ENCODE measurements at regions not wholly inside any gene's neighbourhood (a gene's known extent, or its start where the extent isn't known, plus 50 kb on each side); places are given as distances from the start of the nearest gene placed in this dataset.
"Not testable (repeated sequence)": the region's sequence is repeated elsewhere in the genome, so short reads cannot be mapped to it uniquely, and the experiment has no call there.

- H3K9me3 ChIP-seq (ENCODE audit: control insufficient read depth, insufficient read depth, low read length); H3K27me3 ChIP-seq (ENCODE audit: control insufficient read depth, insufficient read depth, low read length); H3K27ac ChIP-seq (ENCODE audit: low read depth, low read length); DNase-seq (ENCODE audit: low read depth in 4 of 6, low spot score in 6 of 6); H3K4me3 ChIP-seq (ENCODE audit: low read depth, low read length); H3K4me1 ChIP-seq (ENCODE audit: control insufficient read depth, insufficient read depth, low read length); H3K36me3 ChIP-seq (ENCODE audit: control insufficient read depth, insufficient read depth, low read length): not testable (repeated sequence)
- WGBS (ENCODE audit: insufficient coverage), result no CpG with 5 or more reads among the region's 3 CpGs
These were observed 178.2 kb upstream of the ZNG1F start for GRCh38 chr9:41367301-41367700.

DNA sequence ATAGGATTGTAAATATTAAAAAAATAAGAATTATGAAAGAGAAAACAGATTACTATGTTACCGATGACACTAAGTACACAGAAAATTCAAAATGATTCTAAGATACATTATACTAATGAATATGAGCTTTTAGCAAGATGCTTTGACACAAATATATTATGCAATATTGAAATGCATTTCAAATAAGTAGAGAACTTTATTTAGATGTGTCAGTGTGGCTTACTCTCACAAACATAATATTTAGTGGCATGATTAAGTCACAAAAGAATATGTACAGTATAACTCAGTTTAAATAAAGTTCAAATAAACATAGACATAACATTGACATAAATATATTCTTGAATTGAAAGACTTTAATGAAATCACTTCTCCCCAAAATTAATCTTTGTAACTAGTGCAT lies 172.7 kb upstream of the ZNG1F start:
- not testable (repeated sequence) for H3K27ac ChIP-seq (ENCODE audit: low read depth, low read length); H3K4me1 ChIP-seq (ENCODE audit: control insufficient read depth, insufficient read depth, low read length); DNase-seq (ENCODE audit: low read depth in 4 of 6, low spot score in 6 of 6); H3K27me3 ChIP-seq (ENCODE audit: control insufficient read depth, insufficient read depth, low read length); H3K36me3 ChIP-seq (ENCODE audit: control insufficient read depth, insufficient read depth, low read length); H3K9me3 ChIP-seq (ENCODE audit: control insufficient read depth, insufficient read depth, low read length); H3K4me3 ChIP-seq (ENCODE audit: low read depth, low read length)
- WGBS (ENCODE audit: insufficient coverage), result no CpG with 5 or more reads among the region's 1 CpG

DNA sequence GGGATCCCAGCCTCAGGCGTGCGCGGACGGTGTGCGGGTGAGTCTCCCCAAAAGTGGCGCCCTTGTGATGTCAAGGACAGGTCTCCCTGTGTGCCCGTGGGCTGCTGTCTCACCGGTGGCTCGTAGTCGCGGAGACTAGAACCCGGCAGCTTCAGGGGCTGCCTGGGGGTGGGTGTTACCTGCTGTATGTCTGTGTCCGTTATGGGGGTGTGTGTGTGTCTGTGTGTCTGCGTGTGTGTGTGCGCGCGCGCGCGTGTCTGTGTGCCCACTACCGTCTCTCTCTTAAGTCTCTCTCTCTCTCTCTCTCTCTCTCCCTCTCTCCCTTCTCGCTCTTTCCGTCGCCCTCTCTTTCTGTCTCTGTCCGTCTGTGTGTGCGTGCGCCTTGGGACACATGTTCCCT lies 170.0 kb upstream of the ZNG1F start:
- peak overlapping the region; percentile 59 for H3K4me3 ChIP-seq (ENCODE audit: low read depth, low read length)
- peak in 5 of 6 donors; percentile 2 to 79 (median 44) for DNase-seq (ENCODE audit: low read depth in 4 of 6, low spot score in 6 of 6)
- not testable (repeated sequence) for H3K4me1 ChIP-seq (ENCODE audit: control insufficient read depth, insufficient read depth, low read length); H3K36me3 ChIP-seq (ENCODE audit: control insufficient read depth, insufficient read depth, low read length); H3K27me3 ChIP-seq (ENCODE audit: control insufficient read depth, insufficient read depth, low read length); H3K9me3 ChIP-seq (ENCODE audit: control insufficient read depth, insufficient read depth, low read length)
- 0% methylated on average over 1 of the region's 27 CpGs for WGBS (ENCODE audit: insufficient coverage)
- H3K27ac ChIP-seq (ENCODE audit: low read depth, low read length), result peak overlapping the region; percentile 82

GRCh38 chr9:41358682-41359081 lies 169.6 kb upstream of the ZNG1F start:
- not testable (repeated sequence) for H3K36me3 ChIP-seq (ENCODE audit: control insufficient read depth, insufficient read depth, low read length); H3K4me1 ChIP-seq (ENCODE audit: control insufficient read depth, insufficient read depth, low read length); H3K27me3 ChIP-seq (ENCODE audit: control insufficient read depth, insufficient read depth, low read length); H3K9me3 ChIP-seq (ENCODE audit: control insufficient read depth, insufficient read depth, low read length)
- Histone ChIP-seq H3K27ac (ENCODE audit: low read depth, low read length) (peak overlapping the region; percentile 82), H3K4me3 (ENCODE audit: low read depth, low read length) (peak overlapping the region; percentile 59)
- WGBS (ENCODE audit: insufficient coverage), result 0% methylated on average over 27 of the region's 40 CpGs
- peak; percentile 32 to 90 (median 48) for DNase-seq (ENCODE audit: low read depth in 4 of 6, low spot score in 6 of 6)

- not testable (repeated sequence) for H3K9me3 ChIP-seq (ENCODE audit: control insufficient read depth, insufficient read depth, low read length); H3K27me3 ChIP-seq (ENCODE audit: control insufficient read depth, insufficient read depth, low read length); H3K27ac ChIP-seq (ENCODE audit: low read depth, low read length); H3K4me3 ChIP-seq (ENCODE audit: low read depth, low read length); H3K36me3 ChIP-seq (ENCODE audit: control insufficient read depth, insufficient read depth, low read length); H3K4me1 ChIP-seq (ENCODE audit: control insufficient read depth, insufficient read depth, low read length)
- 25% methylated on average over 22 of the region's 31 CpGs for WGBS (ENCODE audit: insufficient coverage)
- DNase-seq (ENCODE audit: low read depth in 4 of 6, low spot score in 6 of 6), result peak in 1 of 6 donors; percentile 6
These were observed 168.8 kb upstream of the ZNG1F start for GRCh38 chr9:41357918-41358404.

DNA sequence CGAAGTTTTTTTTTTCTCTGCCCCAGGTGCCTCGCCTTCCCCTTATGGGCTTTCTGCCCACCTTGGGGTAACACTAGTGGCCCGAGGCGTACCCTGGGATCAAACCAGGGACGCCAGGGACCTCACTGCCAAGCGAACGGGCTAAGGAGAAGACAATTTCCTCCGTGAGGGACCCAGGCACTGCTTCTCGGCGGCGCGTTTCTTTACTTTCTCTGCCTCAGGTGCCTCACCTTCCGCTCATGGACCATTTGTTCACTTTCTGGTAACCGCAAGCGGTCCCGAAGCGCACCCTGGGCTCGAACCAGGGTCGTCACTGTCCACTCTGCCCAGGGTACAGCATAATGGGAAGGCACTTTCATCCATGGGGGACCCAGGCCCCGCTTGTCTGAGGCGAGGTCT lies 168.2 kb upstream of the ZNG1F start:
- not testable (repeated sequence) for H3K4me3 ChIP-seq (ENCODE audit: low read depth, low read length); H3K4me1 ChIP-seq (ENCODE audit: control insufficient read depth, insufficient read depth, low read length); H3K36me3 ChIP-seq (ENCODE audit: control insufficient read depth, insufficient read depth, low read length); H3K27me3 ChIP-seq (ENCODE audit: control insufficient read depth, insufficient read depth, low read length); H3K9me3 ChIP-seq (ENCODE audit: control insufficient read depth, insufficient read depth, low read length); DNase-seq (ENCODE audit: low read depth in 4 of 6, low spot score in 6 of 6); H3K27ac ChIP-seq (ENCODE audit: low read depth, low read length)
- 75% methylated on average over 9 of the region's 21 CpGs for WGBS (ENCODE audit: insufficient coverage)

GRCh38 chr9:41356588-41357349 lies 167.7 kb upstream of the ZNG1F start:
- DNase-seq (ENCODE audit: low read depth in 4 of 6, low spot score in 6 of 6), result peak in 4 of 6 donors; percentile 0 to 70 (median 24)
- WGBS (ENCODE audit: insufficient coverage), result no CpG with 5 or more reads among the region's 42 CpGs

GRCh38 chr9:41355712-41356450 lies 166.8 kb upstream of the ZNG1F start:
- WGBS (ENCODE audit: insufficient coverage), result no CpG with 5 or more reads among the region's 36 CpGs
- not testable (repeated sequence) for H3K4me3 ChIP-seq (ENCODE audit: low read depth, low read length); H3K4me1 ChIP-seq (ENCODE audit: control insufficient read depth, insufficient read depth, low read length); H3K9me3 ChIP-seq (ENCODE audit: control insufficient read depth, insufficient read depth, low read length); H3K27me3 ChIP-seq (ENCODE audit: control insufficient read depth, insufficient read depth, low read length); DNase-seq (ENCODE audit: low read depth in 4 of 6, low spot score in 6 of 6); H3K27ac ChIP-seq (ENCODE audit: low read depth, low read length); H3K36me3 ChIP-seq (ENCODE audit: control insufficient read depth, insufficient read depth, low read length)

More at GRCh38 chr9:41356588-41357349, 167.7 kb upstream of the ZNG1F start:
- not testable (repeated sequence) for H3K27ac ChIP-seq (ENCODE audit: low read depth, low read length); H3K27me3 ChIP-seq (ENCODE audit: control insufficient read depth, insufficient read depth, low read length); H3K4me3 ChIP-seq (ENCODE audit: low read depth, low read length); H3K4me1 ChIP-seq (ENCODE audit: control insufficient read depth, insufficient read depth, low read length); H3K36me3 ChIP-seq (ENCODE audit: control insufficient read depth, insufficient read depth, low read length); H3K9me3 ChIP-seq (ENCODE audit: control insufficient read depth, insufficient read depth, low read length)

DNA sequence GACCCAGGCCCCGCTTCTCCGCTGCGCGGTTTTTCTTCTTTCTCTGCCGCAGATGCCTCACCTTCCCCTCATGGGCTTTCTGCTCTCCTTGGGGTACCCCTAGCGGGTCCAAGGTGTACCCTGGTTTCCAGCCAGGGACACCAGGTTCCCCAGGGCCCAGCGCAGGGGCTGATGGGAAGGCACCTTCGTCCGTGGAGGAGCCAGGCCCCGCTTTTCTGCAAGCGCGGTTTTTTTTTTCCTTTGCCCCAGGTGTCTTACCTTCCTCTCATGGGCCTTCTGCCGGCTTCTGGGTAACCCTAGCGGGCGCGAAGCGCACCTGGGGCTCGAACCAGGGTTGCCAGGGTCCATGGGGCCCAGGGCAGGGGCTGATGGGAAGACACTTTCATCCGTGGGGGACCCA lies 165.9 kb upstream of the ZNG1F start:
- H3K27ac ChIP-seq (ENCODE audit: low read depth, low read length); H3K27me3 ChIP-seq (ENCODE audit: control insufficient read depth, insufficient read depth, low read length); H3K36me3 ChIP-seq (ENCODE audit: control insufficient read depth, insufficient read depth, low read length); DNase-seq (ENCODE audit: low read depth in 4 of 6, low spot score in 6 of 6); H3K9me3 ChIP-seq (ENCODE audit: control insufficient read depth, insufficient read depth, low read length); H3K4me1 ChIP-seq (ENCODE audit: control insufficient read depth, insufficient read depth, low read length); H3K4me3 ChIP-seq (ENCODE audit: low read depth, low read length): not testable (repeated sequence)
- WGBS (ENCODE audit: insufficient coverage), result no CpG with 5 or more reads among the region's 19 CpGs
